Parathyroid adenoma (tissue), 2 donors: ENCODE measurements at regions not wholly inside any gene's neighbourhood (a gene's known extent, or its start where the extent isn't known, plus 50 kb on each side); places are given as distances from the start of the nearest gene placed in this dataset.
"Not testable (repeated sequence)": the region's sequence is repeated elsewhere in the genome, so short reads cannot be mapped to it uniquely, and the experiment has no call there.

ENCODE experiments used
- H2AFZ ChIP-seq: fragments of 300-600 bp; sonication (generic); one replicate; pipeline ENCODE4 v1.7.0; 2017; ENCODE audit warnings: antibody characterized with exemption, mild to moderate bottlenecking
- H3K27ac ChIP-seq: fragments of 300-600 bp; sonication (generic); one replicate; pipeline ENCODE4 v1.7.0; 2017
- H3K27me3 ChIP-seq: fragments of 300-600 bp; sonication (generic); one replicate; pipeline ENCODE4 v1.7.0; 2017; ENCODE audit warnings: low read length; ENCODE audit not compliant: control insufficient read depth, insufficient read depth
- H3K36me3 ChIP-seq: fragments of 300-600 bp; sonication (generic); one replicate; pipeline ENCODE4 v1.7.0; 2017; ENCODE audit warnings: low read length; ENCODE audit not compliant: control insufficient read depth, insufficient read depth
- H3K4me1 ChIP-seq: fragments of 300-600 bp; sonication (generic); one replicate; pipeline ENCODE4 v1.7.0; 2017; ENCODE audit warnings: control low read depth
- H3K4me2 ChIP-seq: fragments of 300-600 bp; sonication (generic); one replicate; pipeline ENCODE4 v1.7.0; 2017; ENCODE audit warnings: low read length
- H3K4me3 ChIP-seq: fragments of 300-600 bp; sonication (generic); one replicate; pipeline ENCODE4 v1.7.0; 2017; ENCODE audit warnings: low read depth, low read length
- H3K79me2 ChIP-seq: fragments of 300-600 bp; sonication (generic); one replicate; pipeline ENCODE4 v1.7.0; 2017; ENCODE audit warnings: control low read depth
- H3K9ac ChIP-seq: fragments of 300-600 bp; sonication (generic); one replicate; pipeline ENCODE4 v1.7.0; 2017; ENCODE audit warnings: mild to moderate bottlenecking
- H3K9me3 ChIP-seq: fragments of 300-600 bp; sonication (generic); one replicate; pipeline ENCODE4 v1.7.0; 2017; ENCODE audit warnings: low read length; ENCODE audit not compliant: control insufficient read depth
- TF ChIP-seq, protein P1 (sequence below): fragments of 300-600 bp; sonication (generic); IDR thresholded peaks from one replicate; pipeline ENCODE4 v1.7.0; 2017; ENCODE audit warnings: antibody characterized with exemption, mild to moderate bottlenecking
- donor health status: primary hyperparathyroidism.

DNA sequence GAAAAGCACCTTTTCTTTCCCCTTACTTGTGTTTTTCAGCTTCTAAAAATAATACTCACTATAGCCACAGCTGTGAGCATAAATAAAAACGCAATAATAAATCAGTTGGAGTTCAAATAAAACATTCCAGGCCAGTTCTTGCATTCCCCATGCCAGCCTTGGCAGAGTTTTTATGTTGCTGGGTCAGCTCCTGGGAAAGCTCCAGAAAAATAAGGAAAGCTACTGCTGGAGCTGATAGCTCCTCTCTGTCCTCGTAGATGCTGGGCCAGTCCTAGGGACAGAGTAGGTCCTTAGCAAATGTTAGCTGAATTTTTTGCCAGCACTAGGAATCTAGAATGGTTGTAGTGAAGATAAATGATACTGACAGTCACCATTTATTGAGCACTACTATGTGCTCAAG lies 389.0 kb upstream of the SYNCRIP start:
- Histone ChIP-seq H3K36me3 (no peaks in the 10 kb centered on the region), H3K27ac (no peak overlapping the region), H2AFZ (peak overlapping the region; percentile 33), H3K9ac (no peak overlapping the region), H3K27me3 (no peaks in the 10 kb centered on the region), H3K4me1 (no peaks in the 10 kb centered on the region), H3K9me3 (no peaks in the 10 kb centered on the region), H3K79me2 (no peaks in the 10 kb centered on the region), H3K4me2 (no peak overlapping the region), H3K4me3 (no peak overlapping the region)
- TF ChIP-seq, protein P1, sequence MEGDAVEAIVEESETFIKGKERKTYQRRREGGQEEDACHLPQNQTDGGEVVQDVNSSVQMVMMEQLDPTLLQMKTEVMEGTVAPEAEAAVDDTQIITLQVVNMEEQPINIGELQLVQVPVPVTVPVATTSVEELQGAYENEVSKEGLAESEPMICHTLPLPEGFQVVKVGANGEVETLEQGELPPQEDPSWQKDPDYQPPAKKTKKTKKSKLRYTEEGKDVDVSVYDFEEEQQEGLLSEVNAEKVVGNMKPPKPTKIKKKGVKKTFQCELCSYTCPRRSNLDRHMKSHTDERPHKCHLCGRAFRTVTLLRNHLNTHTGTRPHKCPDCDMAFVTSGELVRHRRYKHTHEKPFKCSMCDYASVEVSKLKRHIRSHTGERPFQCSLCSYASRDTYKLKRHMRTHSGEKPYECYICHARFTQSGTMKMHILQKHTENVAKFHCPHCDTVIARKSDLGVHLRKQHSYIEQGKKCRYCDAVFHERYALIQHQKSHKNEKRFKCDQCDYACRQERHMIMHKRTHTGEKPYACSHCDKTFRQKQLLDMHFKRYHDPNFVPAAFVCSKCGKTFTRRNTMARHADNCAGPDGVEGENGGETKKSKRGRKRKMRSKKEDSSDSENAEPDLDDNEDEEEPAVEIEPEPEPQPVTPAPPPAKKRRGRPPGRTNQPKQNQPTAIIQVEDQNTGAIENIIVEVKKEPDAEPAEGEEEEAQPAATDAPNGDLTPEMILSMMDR: no peak

DNA sequence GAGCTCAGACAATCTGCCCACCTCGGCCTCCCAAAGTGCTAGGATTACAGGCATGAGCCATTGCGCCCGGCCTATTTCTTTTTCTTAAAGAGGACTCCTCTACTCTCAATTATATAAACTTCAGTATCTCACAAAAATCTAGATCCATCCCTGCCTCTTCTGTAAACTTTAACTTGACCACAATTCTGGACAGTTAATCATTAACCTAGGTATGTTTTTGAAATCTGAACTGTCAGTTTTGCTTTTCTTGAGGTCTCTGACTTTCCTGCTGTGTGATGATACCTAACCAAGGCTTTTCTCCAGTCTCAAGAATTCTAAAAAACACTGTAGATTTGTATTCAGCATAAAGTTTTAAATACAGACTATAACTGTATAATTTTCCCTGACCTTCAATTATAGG lies 388.2 kb upstream of the SYNCRIP start:
- no peaks in the 10 kb centered on the region for H3K79me2 ChIP-seq
- H3K4me1 ChIP-seq: no peaks in the 10 kb centered on the region
- H3K9ac ChIP-seq: no peak overlapping the region
- H3K9me3 ChIP-seq: no peaks in the 10 kb centered on the region
- no peaks in the 10 kb centered on the region for H3K36me3 ChIP-seq
- no peak overlapping the region for H3K4me3 ChIP-seq
- no peak overlapping the region for H3K4me2 ChIP-seq
- H2AFZ ChIP-seq: no peak overlapping the region
- no peaks in the 10 kb centered on the region for H3K27me3 ChIP-seq
- TF ChIP-seq, protein P1: no peak
- no peak overlapping the region for H3K27ac ChIP-seq

DNA sequence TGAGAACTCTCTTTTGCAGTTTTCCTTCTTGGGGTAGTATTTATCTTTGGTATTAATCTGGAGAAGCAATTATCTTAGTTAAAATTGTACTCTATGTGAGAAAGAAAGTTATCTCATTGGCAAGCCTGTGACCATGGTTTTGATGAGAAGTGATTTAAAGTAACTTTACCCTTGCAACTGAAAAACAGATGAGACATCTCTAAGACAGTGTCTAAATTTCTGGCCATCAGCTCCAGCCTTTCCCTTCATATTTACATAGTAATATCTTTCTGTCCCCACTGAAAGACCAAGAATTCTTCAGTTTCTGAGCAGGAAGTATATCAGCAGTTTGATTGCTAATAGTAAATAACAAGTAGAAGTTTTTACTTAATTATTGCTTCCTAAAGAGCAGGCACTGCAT lies 386.1 kb upstream of the SYNCRIP start:
- Histone ChIP-seq H3K9me3 (no peaks in the 10 kb centered on the region), H3K4me2 (no peak overlapping the region), H3K79me2 (no peaks in the 10 kb centered on the region), H3K4me3 (no peak overlapping the region), H3K27ac (no peak overlapping the region), H3K4me1 (no peaks in the 10 kb centered on the region), H3K9ac (no peak overlapping the region), H3K36me3 (no peaks in the 10 kb centered on the region), H3K27me3 (no peaks in the 10 kb centered on the region), H2AFZ (no peak overlapping the region)
- TF ChIP-seq, protein P1: no peak

DNA sequence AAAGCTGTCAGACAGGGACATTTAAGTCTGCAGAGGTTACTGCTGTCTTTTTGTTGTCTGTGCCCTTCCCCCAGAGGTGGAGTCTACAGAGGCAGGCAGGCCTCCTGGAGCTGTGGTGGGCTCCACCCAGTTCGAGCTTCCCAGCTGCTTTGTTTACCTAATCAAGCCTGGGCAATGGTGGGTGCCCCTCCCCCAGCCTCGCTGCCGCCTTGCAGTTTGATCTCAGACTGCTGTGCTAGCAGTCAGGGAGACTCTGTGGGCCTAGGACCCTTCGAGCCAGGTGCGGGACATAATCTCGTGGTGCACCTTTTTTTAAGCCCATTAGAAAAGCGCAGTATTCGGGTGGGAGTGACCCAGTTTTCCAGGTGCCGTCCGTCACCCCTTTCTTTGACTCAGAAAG lies 384.2 kb upstream of the SYNCRIP start:
- not testable (repeated sequence) for H3K4me3 ChIP-seq, H3K4me1 ChIP-seq, H2AFZ ChIP-seq, H3K4me2 ChIP-seq, H3K9me3 ChIP-seq, H3K79me2 ChIP-seq, H3K9ac ChIP-seq, H3K27ac ChIP-seq, H3K36me3 ChIP-seq, H3K27me3 ChIP-seq

DNA sequence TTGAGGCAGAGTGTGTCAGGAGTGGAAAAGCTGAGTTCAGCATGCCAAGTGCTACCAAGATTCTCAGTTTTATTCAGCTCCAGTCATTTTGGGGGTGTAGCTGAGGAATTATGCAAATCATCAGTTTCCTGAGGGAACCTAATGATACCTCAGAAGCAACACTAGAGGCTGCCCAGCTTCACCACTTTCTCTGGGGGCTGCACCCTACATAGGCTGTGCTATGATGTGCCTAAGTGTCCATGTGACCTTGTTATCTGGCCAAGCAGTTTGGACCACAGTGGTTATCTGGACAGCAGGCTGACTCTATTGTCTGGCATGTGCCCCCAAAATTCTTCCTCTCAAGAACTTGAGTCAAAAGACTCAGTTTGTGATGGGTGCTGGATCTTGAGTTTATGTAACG lies 374.6 kb upstream of the SYNCRIP start:
- H3K27me3 ChIP-seq: no peaks in the 10 kb centered on the region
- no peaks in the 10 kb centered on the region for H3K79me2 ChIP-seq
- no peaks in the 10 kb centered on the region for H3K36me3 ChIP-seq
- no peak overlapping the region for H3K4me2 ChIP-seq
- H3K9ac ChIP-seq: no peak overlapping the region
- H3K4me1 ChIP-seq: no peaks in the 10 kb centered on the region
- no peaks in the 10 kb centered on the region for H3K9me3 ChIP-seq
- no peak overlapping the region for H3K4me3 ChIP-seq
- TF ChIP-seq, protein P1: no peak
- H3K27ac ChIP-seq: no peak overlapping the region
- no peak overlapping the region for H2AFZ ChIP-seq
